GM19324 (cell line): ENCODE measurements at regions not wholly inside any gene's neighbourhood (a gene's known extent, or its start where the extent isn't known, plus 50 kb on each side); places are given as distances from the start of the nearest gene placed in this dataset.
A peak's percentile ranks its signal among the peaks of the same experiment; 100 is the strongest.

Source experiments
- ATAC-seq: cut with Tn5 transposase; IDR thresholded peaks from one replicate; pipeline ENCODE4 v1.9.1; 2021; ENCODE audit warnings: mild to moderate bottlenecking, moderate library complexity; ENCODE audit not compliant: unreplicated experiment, low FRiP score

DNA sequence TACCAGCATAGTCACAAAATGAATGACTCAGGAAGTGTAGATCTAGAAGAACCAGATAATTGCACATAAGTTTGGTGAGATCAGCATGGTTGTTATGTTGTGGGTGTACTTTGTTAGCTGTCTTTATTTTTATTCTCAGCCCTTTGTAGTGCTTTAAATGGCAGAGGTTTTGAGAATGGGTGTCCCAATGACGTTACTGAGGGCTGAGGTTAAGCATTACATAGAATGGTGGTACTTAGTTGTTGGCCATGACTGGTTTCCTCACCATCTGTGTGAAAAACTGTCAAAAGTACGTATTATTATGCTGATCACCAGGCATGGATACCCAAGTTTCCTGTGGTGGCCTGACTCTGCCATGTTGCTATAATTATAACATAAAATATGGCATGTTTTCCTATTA lies 165.8 kb downstream of the UBE2E3 start:
- no peak for ATAC-seq

DNA sequence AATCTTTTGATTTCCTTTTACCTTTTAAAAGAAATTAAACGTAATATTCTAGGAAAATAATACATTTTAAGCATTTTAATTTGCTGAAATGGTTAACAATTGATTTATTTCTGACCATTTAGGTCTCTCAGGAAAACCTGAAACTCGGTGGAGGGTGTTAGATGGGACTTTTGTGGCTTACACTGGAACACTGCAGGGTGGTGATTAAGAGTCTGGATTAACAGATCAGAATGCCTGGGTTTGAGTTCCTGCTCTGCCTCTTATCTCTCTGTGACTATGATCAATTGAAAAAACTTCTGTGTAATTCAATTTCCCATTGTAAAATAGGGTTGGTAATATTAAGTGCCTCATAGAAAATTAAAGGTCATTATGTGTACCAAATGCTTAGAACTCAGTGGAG lies 168.7 kb downstream of the UBE2E3 start:
- ATAC-seq, result no peak

DNA sequence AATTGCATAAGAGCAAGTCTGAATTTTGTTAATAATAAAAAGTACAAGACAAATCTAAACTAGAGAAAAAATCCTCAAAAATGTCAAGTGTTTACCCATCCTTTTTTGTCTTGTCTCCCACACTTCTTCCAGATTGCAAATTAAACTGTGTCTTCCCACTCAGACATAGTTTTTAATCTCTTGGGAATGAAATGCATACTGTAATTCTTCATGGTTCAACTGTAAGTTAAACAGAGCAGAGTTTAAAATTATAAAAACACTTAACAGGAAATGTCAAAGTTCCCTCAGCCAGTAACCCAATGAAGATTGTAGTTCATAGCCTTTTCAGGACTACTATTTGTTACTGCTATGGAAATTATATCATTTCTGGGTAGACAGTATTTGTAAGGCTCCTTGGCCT lies 171.8 kb downstream of the UBE2E3 start:
- no peak for ATAC-seq

DNA sequence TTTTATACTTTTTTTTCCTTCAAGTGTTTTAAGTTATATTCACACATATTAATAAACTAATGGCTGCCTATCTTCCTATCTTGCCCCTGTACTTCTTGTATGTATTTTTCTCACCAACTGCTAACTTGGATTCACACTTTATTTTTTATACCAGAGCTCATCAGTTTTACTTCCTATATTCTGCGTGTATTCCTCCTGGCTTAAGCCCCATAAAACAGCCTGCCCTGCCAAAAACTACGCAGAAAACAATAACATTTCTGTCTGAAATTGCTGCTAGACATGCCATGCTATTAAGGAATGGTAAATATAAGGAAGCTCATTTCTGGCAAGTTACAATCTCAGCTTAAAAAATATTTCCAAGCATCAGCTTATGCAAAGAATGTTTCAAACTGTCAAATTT lies 172.3 kb downstream of the UBE2E3 start:
- ATAC-seq, result no peak

DNA sequence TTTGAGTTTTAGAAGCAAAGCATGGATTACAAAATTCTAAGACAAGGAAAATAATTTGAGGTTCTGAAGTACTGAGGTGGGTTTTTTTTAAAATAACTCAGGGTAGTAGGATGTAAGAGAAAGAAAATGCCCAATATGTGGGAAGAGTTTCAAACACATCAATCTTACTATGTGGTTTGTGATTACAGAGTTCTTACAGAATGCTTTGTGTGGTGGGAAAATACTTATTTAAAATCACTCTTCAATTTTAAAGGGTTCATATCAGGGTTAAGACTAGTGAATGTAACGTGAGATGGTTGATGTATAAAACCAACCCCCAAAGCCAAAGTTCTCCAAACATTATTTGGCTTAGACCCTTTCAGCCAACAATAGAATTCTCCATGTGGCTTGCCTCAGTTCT lies 173.5 kb downstream of the UBE2E3 start:
- ATAC-seq, result no peak

DNA sequence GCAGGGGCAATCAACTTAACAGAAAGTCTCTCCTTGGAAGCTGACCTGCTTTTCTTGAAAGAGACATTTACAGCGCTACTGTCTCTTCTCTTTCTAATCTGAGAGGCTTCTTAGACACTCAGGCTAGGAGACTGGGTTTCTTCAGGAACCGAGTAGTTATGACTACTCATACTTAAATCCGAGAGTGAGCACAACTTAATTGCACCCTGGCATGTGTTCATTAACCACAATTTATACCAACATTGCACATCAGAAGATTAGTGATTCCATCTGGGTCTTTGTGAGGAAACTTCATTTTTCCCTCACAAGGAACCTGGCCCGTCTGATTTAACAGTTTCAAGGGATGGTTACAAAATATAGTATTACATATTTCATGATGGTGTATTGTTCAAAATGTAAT lies 176.9 kb downstream of the UBE2E3 start:
- ATAC-seq, result no peak

DNA sequence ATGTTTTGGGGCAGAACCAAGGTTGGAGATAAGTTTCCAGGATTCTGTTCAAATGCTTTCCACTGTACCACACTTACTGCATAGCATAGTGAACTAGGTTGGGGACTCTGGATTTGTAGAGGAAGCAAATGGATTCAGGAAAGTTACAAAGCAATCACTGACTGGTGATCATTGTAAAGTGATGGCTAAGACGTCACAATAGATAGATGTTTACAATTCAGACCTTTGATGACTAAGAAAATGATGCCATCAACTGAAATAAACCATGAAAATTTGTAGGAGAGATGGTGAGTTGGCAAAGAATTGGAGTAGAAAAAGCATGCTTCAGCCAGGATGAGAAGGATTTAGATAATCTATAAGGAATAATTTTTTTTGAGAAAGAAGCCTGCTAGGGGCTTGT lies 178.0 kb downstream of the UBE2E3 start:
- no peak for ATAC-seq

DNA sequence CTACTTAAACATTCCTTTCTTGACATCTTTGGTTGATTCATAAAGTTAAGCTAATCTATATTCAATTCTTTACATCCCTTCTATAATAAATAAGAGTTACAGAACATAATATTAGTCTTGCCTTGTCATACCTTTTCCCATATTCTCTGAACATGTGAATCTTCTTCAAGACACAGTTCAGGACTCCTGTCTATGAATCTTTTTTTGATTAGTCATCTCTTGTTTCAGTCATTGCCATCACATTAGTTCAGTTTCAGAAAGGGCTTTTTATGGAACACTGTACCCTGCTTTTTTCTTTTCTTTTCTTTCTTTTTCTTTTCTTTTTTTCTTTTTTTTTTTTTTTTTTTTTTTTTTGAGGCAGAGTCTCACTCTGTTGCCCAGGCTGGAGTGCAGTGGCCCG lies 181.2 kb downstream of the UBE2E3 start:
- ATAC-seq, result no peak

DNA sequence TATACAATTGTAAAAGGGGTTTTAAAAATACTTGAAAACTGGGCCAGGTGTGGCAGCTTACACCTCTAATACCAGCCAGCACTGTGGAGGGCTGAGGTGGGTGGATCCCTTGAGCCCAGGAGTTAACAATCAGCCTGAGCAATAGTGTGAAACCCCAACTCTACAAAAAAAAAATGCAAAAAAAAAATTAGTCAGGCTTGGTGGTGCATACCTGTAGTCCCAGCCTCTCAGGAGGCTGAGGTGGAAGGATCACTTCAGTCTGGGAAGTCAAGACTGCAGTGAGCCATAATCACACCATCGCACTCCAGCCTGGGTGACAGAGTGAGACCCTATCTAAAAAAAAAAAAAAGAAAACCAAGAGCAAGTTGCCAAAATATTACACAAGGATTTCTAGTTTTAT lies 182.7 kb downstream of the UBE2E3 start:
- no peak for ATAC-seq

DNA sequence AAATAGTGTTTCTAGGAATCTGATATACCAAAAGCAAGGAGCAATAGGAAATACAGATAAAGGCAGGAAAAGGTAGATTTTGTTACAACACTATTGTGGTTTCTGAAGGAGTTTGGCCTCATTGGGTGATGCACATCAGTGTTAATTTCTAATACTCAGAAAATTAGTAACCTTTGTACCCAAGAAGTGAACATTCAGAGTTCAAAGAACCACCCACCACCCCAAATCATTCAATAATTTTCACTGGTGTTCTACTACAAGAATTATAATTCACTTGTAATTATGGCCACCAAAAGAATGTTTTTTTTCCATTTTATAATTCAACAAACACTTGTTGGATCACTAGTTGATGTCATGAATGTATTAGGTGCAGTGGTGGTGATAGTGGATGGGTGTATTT lies 183.3 kb downstream of the UBE2E3 start:
- no peak for ATAC-seq

DNA sequence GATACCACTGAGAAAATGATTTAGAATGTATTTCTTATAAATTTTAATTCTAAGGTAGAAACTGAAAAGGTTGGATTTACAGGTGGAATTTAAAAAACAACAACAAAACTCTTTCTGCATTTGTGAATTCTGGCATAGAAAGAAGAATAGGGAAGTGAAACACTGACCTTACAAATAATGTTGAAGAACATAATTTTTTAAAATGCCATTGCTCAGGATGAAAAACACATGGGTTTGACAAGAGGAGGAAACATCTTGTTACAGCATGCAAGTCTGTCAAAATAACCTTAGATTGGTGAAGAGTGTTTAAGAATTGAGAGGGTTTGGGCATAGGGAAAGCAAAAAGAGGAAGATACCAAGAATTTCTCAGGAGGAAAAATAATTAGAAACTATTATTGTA lies 184.3 kb downstream of the UBE2E3 start:
- ATAC-seq, result peak; percentile 48

DNA sequence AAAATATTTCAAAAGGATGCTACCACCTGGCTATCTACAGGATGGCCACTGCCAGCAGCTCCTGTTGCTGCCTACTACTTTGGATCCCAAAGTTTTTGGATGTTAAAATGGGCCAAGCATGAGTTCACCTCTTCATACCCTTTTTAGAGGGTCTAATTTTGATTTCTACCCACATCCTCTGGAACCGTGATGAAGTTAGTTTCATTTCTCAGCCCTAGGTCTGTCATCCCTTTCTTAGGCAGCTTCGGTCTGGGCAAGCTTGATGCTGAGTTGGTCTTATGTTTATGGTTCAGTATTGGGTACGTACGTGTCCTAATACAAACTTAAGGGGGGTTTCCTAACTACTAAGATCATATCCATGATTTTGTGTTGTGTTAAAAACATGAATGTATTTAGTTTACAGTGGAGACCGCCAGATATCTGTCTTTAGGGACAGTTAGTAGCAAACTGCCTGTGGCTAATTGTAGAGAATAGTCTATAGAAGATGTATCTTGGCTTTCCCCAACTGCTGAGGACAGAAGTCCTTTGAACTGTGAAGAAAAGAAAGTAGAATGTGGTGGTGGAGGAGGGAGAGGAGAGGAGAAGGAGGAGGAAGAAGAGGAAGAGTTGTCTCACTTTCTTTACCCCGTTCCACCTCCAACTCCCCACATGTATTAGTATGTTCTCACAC lies 184.9 kb downstream of the UBE2E3 start:
- ATAC-seq, result peak; percentile 63

DNA sequence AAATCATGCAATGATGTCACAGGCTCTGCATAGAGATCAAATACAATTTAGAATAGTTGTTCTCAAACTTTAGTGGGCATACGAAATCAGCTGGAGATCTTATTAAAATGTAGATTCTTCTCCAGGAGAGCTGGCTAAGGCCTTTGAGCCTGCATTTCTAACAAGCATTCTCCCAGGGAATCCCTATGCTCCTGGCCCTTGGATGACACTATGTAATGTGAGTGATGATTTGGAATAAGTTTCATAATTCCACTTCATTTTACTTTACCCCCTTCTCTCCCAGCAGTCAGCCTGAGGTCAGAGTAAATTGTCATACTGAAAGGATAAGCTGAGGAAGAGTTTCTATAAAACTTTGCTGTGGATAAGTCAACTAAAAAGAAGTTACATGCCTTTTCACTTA lies 189.1 kb downstream of the UBE2E3 start:
- no peak for ATAC-seq

DNA sequence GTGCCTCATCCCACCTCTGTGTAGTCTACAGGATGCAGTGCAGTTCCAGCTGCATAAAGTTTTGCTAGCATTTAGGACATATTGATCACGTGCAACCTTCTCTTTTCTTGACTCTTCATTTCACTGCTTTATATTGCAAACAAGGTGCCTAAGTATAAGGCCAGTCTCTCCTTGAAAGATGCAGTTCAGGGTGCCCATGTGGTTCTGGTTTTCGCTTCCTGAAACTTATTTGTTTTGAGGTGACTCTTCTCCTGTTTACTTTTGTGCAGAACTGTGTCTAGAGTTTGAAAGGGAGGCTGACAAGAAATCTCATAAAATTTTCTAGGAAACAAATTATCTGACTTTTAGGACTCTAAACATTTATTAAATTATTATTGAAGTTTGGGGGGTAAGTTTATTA lies 189.9 kb downstream of the UBE2E3 start:
- peak; percentile 83 for ATAC-seq

DNA sequence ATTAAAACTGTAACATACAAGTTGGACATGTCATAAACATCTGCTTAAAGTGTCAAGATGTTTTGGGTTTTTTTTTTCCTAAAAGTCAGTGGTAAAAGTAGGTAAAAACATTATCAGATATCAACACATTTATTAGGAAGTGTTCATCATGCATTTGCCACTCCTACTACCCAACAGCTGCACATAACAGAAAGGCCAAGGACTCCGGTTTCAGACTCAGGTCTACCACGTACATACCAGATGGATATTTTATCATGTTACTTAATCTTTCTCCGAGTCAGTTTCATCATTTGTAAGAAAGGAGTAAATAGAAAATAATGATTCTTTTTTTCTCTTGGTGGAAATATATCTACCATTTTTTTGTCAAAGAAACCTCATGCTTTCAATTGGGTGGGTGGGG lies 192.3 kb downstream of the UBE2E3 start:
- ATAC-seq, result no peak

DNA sequence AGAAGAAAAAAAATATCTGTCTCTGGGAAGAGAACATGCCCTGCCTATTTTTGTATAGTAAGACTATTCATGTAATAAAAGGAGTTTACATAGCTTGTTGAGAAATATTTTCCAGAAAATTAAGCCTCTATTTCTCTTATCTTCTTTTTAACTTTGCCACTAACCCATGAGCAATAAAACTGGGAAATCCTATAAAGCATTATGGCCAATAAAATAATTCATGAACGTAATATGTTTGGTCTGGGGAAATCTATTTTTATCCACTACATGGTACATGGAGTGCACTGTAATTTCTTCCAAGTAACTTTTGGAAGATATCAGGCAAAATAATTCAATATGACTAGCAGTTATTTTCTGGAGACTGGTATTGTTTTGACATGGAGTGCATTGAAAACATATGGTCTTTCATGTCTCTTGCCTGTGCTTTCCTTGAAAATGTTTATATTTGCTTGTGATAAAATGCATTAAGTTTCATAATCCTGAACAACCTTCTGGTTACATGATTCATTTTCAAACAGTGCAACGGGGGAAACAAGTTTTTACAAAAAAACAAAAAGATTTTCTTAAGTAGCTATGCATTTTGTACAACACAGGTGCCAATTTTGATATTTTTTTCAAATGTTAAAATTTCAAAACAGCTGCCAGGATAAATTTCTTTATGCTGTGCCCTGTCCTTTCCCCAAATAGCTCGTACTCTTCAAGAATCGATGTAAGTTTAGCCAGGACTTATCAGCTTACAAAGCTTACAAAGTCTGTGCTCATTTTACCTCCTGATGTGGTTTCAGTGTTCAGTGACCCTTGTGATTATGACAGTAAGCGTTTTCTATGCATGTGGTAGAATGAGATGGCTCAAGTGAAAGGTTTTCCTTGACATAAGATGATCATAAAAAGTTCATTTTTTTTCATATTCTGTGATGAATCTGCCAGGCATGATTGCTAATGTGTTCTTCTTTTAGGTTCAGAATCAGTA lies 194.5 kb downstream of the UBE2E3 start:
- ATAC-seq, result no peak

DNA sequence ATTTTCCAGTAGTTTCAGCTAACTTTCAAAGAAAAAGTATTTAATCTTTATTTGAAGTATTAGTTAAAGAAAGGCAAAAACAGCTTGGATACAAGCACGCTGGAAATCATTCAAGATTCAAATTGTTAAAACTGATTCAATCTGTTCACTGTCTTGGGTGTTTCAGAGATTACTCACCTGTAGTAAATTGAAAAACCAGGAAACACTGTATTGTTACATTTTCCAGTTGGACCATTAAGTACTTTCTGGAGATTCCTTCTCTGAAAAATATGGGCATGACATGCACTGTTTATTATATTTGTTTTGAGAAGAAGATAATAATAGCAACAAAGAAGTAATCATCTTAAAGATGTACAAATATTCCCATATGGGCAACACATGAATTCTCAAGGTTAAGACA lies 196.1 kb downstream of the UBE2E3 start:
- ATAC-seq, result no peak

DNA sequence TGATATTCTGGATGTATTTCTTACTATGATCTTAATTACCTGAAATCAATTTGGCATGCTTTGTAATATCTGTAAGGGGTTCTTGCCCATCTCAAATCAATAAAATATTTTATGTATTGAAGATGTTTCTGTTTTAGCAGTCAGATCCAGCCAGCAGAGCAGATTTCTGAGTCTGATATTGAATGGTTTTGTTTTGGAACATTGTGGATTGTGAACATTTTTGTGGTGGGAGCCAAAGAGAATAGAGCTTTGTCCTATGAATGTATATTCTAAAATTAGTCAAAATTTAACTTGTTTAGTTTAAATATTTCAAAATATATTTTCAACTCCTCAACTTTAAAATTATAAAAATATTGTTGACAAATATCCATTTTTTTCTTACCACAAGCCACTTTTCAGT lies 197.0 kb downstream of the UBE2E3 start:
- no peak for ATAC-seq

DNA sequence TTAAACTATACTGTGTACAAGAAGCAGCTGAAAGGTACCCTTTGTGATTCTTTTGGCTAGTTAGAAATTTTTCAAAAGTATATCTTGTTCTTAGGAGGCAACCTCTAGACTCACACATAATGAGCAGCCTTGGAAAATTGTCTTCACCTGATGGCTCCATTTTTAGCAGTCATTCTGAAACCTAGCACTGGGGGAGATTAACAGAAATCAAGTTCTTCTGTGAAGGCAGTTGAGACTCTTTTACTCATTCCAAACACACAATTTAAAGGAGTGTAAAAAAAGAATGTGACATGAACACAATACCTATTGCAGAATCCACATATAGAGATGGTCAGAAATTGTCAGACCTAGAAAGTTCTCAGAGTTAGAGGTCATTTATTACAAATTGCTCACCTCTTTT lies 197.7 kb downstream of the UBE2E3 start:
- ATAC-seq, result no peak

DNA sequence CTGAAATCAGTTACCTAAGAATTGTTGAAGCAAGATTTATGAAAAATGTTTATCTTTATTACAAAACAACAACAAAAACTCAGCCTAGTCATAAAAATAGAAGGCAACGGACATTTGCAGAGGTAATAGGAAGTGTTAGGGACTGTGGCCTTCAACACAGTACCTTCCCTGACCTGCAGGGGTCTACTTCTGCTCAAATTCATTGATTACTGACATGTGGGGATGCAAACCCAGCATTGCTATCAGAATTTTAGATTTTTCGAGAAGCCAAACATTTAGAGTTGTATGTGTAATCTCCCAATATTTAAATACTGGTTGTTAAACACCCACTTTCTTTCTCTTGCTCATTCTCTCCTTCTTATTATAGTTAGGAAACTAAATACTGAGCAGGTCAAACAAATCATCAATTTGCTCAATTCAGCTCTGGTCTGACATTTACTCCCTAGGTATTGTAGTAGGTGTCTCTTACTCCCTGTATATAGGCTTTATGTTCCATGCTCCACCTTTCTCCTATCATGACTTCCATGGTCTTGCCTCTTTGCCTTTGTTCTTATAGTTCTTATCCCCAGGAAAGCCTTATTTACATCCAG lies 198.5 kb downstream of the UBE2E3 start:
- peak; percentile 63 for ATAC-seq

DNA sequence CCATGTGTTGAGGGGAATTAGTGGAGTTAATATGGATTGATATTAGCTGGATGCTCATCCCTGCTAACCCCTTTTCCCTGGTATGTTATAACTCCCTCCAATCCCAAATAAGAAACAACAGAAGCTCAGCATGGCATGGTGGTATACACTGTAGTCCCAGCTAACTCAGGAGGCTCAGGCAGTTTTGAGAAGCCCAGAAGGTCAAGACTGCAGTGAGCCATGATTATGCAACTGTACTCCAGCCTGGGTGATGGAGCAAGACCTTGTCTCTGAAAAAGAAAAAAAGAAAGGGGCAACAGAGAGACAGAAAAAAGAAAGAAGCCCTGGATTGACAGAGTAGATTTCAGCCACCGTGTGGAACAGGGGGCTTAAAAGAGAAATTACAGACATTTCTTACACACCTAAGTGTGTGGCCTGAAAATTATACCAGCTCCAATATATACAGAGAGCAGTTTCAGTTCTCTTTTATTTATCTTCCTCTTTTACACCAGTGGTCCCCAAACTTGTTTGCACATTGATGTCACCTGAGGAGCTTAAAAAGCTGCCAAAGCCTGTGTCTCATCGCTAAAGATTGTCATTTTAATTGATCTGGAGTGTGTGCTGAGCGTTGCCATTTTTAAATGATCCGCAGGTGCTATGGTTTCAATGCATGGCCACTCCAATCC lies 203.6 kb downstream of the UBE2E3 start:
- peak; percentile 97 for ATAC-seq
